GM12891 (cell line): ENCODE measurements at regions not wholly inside any gene's neighbourhood (a gene's known extent, or its start where the extent isn't known, plus 50 kb on each side); places are given as distances from the start of the nearest gene placed in this dataset.

Source experiments
- PAX5 ChIP-seq: IDR thresholded peaks from 2 replicates; pipeline ENCODE4 v1.6.1; 2011; ENCODE audit warnings: low read length, moderate library complexity, mild to moderate bottlenecking; ENCODE audit not compliant: insufficient read depth, severe bottlenecking
- POLR2A ChIP-seq: IDR thresholded peaks from 2 replicates; pipeline ENCODE4 v1.6.1; 2011; ENCODE audit warnings: low read depth, low read length, control low read depth
- POLR2AphosphoS5 ChIP-seq: IDR thresholded peaks from 2 replicates; pipeline ENCODE4 v1.6.1; 2011; ENCODE audit warnings: low read depth, low read length, control low read depth
- POU2F2 ChIP-seq: IDR thresholded peaks from 2 replicates; pipeline ENCODE4 v1.6.1; 2011; ENCODE audit warnings: low read depth, mild to moderate bottlenecking, control low read depth, low read length, moderate library complexity
- SPI1 ChIP-seq: IDR thresholded peaks from 2 replicates; pipeline ENCODE4 v1.6.1; 2011; ENCODE audit warnings: low read depth, low read length, control low read depth
- TAF1 ChIP-seq: IDR thresholded peaks from 2 replicates; pipeline ENCODE4 v1.6.1; 2011; ENCODE audit warnings: low read depth, low read length, control low read depth

DNA sequence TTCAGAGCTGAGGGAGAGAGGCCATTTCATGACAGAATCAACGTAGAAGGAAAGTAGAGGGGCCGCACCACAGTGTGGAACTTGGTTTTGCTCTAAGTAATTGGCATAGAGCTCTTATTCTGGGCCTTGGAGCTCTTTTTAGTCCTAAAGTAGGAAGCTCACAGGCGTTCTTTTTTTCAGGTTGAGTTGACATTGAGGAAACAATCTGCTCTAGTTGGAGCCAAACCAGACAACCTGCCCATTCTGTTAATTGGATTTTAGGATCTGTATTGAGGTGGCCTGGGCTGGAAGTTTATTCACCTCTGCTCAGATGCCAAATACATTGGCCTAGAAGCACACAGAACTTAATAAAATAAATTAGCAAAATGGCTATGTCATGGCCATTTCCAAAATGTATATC is 1093.9 kb downstream of the ADGRL2 start:
- no peak for TF ChIP-seq POLR2A
- TF ChIP-seq POLR2AphosphoS5 = no peak
- TF ChIP-seq PAX5 = no peak
- no peak for TF ChIP-seq SPI1
- no peak for TF ChIP-seq POU2F2
- no peak for TF ChIP-seq TAF1
